GM18907 (cell line): ENCODE measurements at regions not wholly inside any gene's neighbourhood (a gene's known extent, or its start where the extent isn't known, plus 50 kb on each side); places are given as distances from the start of the nearest gene placed in this dataset.
"Not testable (repeated sequence)": the region's sequence is repeated elsewhere in the genome, so short reads cannot be mapped to it uniquely, and the experiment has no call there.

Experiments
- ATAC-seq: cut with Tn5 transposase; IDR thresholded peaks from one replicate; pipeline ENCODE4 v1.9.1; 2021; ENCODE audit warnings: mild to moderate bottlenecking, moderate library complexity; ENCODE audit not compliant: unreplicated experiment

GRCh38 chr1:78291872-78292271 lies 198.9 kb upstream of the PTGFR start:
- ATAC-seq = no peak

- ATAC-seq = no peak
Observed at GRCh38 chr1:78292361-78292760, 198.4 kb upstream of the PTGFR start.

- ATAC-seq = no peak
Observed at GRCh38 chr1:78297836-78298235, 192.9 kb upstream of the PTGFR start.

GRCh38 chr1:78298349-78298748 lies 192.4 kb upstream of the PTGFR start:
- ATAC-seq = no peak

- no peak for ATAC-seq
Observed at GRCh38 chr1:78301141-78301540, 189.6 kb upstream of the PTGFR start.

- no peak for ATAC-seq
Observed at GRCh38 chr1:78303620-78304019, 187.2 kb upstream of the PTGFR start.

- ATAC-seq = no peak
Observed at GRCh38 chr1:78304341-78304740, 186.4 kb upstream of the PTGFR start.

- ATAC-seq = no peak
Observed at GRCh38 chr1:78304761-78305160, 186.0 kb upstream of the PTGFR start.

- ATAC-seq = not testable (repeated sequence)
Observed at GRCh38 chr1:78310261-78310660, 180.5 kb upstream of the PTGFR start.

GRCh38 chr1:78318011-78318410 lies 172.8 kb upstream of the PTGFR start:
- ATAC-seq = no peak

GRCh38 chr1:78319603-78320002 lies 171.2 kb upstream of the PTGFR start:
- no peak for ATAC-seq

GRCh38 chr1:78322928-78323680 lies 167.7 kb upstream of the PTGFR start:
- no peak for ATAC-seq

- ATAC-seq = no peak
Observed at GRCh38 chr1:78325293-78325692, 165.5 kb upstream of the PTGFR start.

- ATAC-seq = no peak
Observed at GRCh38 chr1:78329475-78329874, 161.3 kb upstream of the PTGFR start.

- no peak for ATAC-seq
Observed at GRCh38 chr1:78331799-78332198, 159.0 kb upstream of the PTGFR start.

- ATAC-seq = peak; percentile 89
Observed at GRCh38 chr1:78333502-78333901, 157.3 kb upstream of the PTGFR start.

- ATAC-seq = no peak
Observed at GRCh38 chr1:78334114-78334513, 156.7 kb upstream of the PTGFR start.

- ATAC-seq = no peak
Observed at GRCh38 chr1:78334952-78335351, 155.8 kb upstream of the PTGFR start.

- not testable (repeated sequence) for ATAC-seq
Observed at GRCh38 chr1:78336751-78337150, 154.0 kb upstream of the PTGFR start.

GRCh38 chr1:78339490-78339889 lies 151.3 kb upstream of the PTGFR start:
- ATAC-seq = no peak

GRCh38 chr1:78340006-78340405 lies 150.8 kb upstream of the PTGFR start:
- no peak for ATAC-seq

GRCh38 chr1:78348496-78349284 lies 142.1 kb upstream of the PTGFR start:
- no peak for ATAC-seq
